ENCODE measurements at regions not wholly inside any gene's neighbourhood (a gene's known extent, or its start where the extent isn't known, plus 50 kb on each side); places are given as distances from the start of the nearest gene placed in this dataset.

GRCh38 chrX:36721990-36722389, 286.2 kb upstream of the FAM47C start:
- WGBS, 2 donors = 20 to 63% methylated on average over 1 to 3 of the region's 3 CpGs
- no peak for TF ChIP-seq EP300 (IDR thresholded peaks at IDR 0.05)
- no peak for TF ChIP-seq CTCF (IDR thresholded peaks at IDR 0.05)
- TF ChIP-seq POLR2A (IDR thresholded peaks at IDR 0.05) = no peak
- TF ChIP-seq POLR2AphosphoS5 (IDR thresholded peaks at IDR 0.05) = no peak
- no peaks in the 10 kb centered on the region for H3K27me3 ChIP-seq
- no peaks in the 10 kb centered on the region for H3K9me3 ChIP-seq
- no peaks in the 10 kb centered on the region for H3K4me1 ChIP-seq
- no peaks in the 10 kb centered on the region for H3K36me3 ChIP-seq
- DNase-seq (no peak), ATAC-seq (ENCODE audit: low FRiP score in 2 of 2) (no peak)
- no peak overlapping the region for H3K4me3 ChIP-seq
- no peak overlapping the region for H3K27ac ChIP-seq

GRCh38 chrX:36753602-36754001, 254.6 kb upstream of the FAM47C start:
- TF ChIP-seq POLR2AphosphoS5 (IDR thresholded peaks at IDR 0.05) = no peak
- TF ChIP-seq CTCF (IDR thresholded peaks at IDR 0.05) = no peak
- TF ChIP-seq EP300 (IDR thresholded peaks at IDR 0.05) = no peak
- TF ChIP-seq POLR2A (IDR thresholded peaks at IDR 0.05) = no peak
- H3K4me3 ChIP-seq = no peak overlapping the region
- no peaks in the 10 kb centered on the region for H3K4me1 ChIP-seq
- ATAC-seq (ENCODE audit: low FRiP score in 2 of 2) (no peak), DNase-seq (no peak)
- H3K27ac ChIP-seq = no peak overlapping the region
- no peaks in the 10 kb centered on the region for H3K27me3 ChIP-seq
- H3K36me3 ChIP-seq = no peaks in the 10 kb centered on the region
- H3K9me3 ChIP-seq = no peaks in the 10 kb centered on the region
- WGBS, 2 donors = 71 to 74% methylated on average over 2 of the region's 2 CpGs

- WGBS, 2 donors = 69 to 100% methylated on average over 1 to 2 of the region's 2 CpGs
- DNase-seq (no peak), ATAC-seq (ENCODE audit: low FRiP score in 2 of 2) (no peak)
- no peak overlapping the region for H3K27ac ChIP-seq
- H3K9me3 ChIP-seq = no peaks in the 10 kb centered on the region
- TF ChIP-seq POLR2AphosphoS5 (IDR thresholded peaks at IDR 0.05) (no peak), CTCF (IDR thresholded peaks at IDR 0.05) (no peak), EP300 (IDR thresholded peaks at IDR 0.05) (no peak), POLR2A (IDR thresholded peaks at IDR 0.05) (no peak)
- no peaks in the 10 kb centered on the region for H3K27me3 ChIP-seq
- no peaks in the 10 kb centered on the region for H3K4me1 ChIP-seq
- H3K4me3 ChIP-seq = no peak overlapping the region
- no peaks in the 10 kb centered on the region for H3K36me3 ChIP-seq
Measured at GRCh38 chrX:36787752-36788151, 220.4 kb upstream of the FAM47C start.

GRCh38 chrX:36803151-36803550, 205.0 kb upstream of the FAM47C start:
- DNase-seq (no peak), ATAC-seq (ENCODE audit: low FRiP score in 2 of 2) (no peak)
- Histone ChIP-seq H3K4me1 (no peaks in the 10 kb centered on the region), H3K4me3 (no peak overlapping the region), H3K9me3 (peaks cover 0 to 3% (median 0%) of the 10 kb centered on the region in 4 donors), H3K27me3 (no peaks in the 10 kb centered on the region), H3K36me3 (no peaks in the 10 kb centered on the region), H3K27ac (no peak overlapping the region)
- no peak for TF ChIP-seq CTCF (IDR thresholded peaks at IDR 0.05)
- no peak for TF ChIP-seq EP300 (IDR thresholded peaks at IDR 0.05)
- TF ChIP-seq POLR2A (IDR thresholded peaks at IDR 0.05) = no peak
- no peak for TF ChIP-seq POLR2AphosphoS5 (IDR thresholded peaks at IDR 0.05)
- WGBS, 2 donors = 54 to 56% methylated on average over 4 of the region's 4 CpGs

- Histone ChIP-seq H3K27me3 (no peaks in the 10 kb centered on the region), H3K4me1 (no peaks in the 10 kb centered on the region), H3K4me3 (no peak overlapping the region), H3K27ac (no peak overlapping the region), H3K9me3 (peaks cover 0 to 3% (median 0%) of the 10 kb centered on the region in 4 donors), H3K36me3 (no peaks in the 10 kb centered on the region)
- DNase-seq (no peak), ATAC-seq (ENCODE audit: low FRiP score in 2 of 2) (no peak)
- TF ChIP-seq POLR2AphosphoS5 (IDR thresholded peaks at IDR 0.05) = no peak
- TF ChIP-seq CTCF (IDR thresholded peaks at IDR 0.05) = no peak
- no peak for TF ChIP-seq POLR2A (IDR thresholded peaks at IDR 0.05)
- no peak for TF ChIP-seq EP300 (IDR thresholded peaks at IDR 0.05)
- 41 to 56% methylated on average over 6 of the region's 6 CpGs for WGBS, 2 donors
Measured at GRCh38 chrX:36804066-36804465, 204.1 kb upstream of the FAM47C start.
